A204.1 (cell line): ENCODE measurements at regions not wholly inside any gene's neighbourhood (a gene's known extent, or its start where the extent isn't known, plus 50 kb on each side); places are given as distances from the start of the nearest gene placed in this dataset.
"Not testable (repeated sequence)": the region's sequence is repeated elsewhere in the genome, so short reads cannot be mapped to it uniquely, and the experiment has no call there.

Experiments used
- FAIRE-seq: peaks from 2 replicates; lab custom pipeline; 2012; peaks lifted over from hg19 to GRCh38; lab: Jason Lieb, UNC

DNA sequence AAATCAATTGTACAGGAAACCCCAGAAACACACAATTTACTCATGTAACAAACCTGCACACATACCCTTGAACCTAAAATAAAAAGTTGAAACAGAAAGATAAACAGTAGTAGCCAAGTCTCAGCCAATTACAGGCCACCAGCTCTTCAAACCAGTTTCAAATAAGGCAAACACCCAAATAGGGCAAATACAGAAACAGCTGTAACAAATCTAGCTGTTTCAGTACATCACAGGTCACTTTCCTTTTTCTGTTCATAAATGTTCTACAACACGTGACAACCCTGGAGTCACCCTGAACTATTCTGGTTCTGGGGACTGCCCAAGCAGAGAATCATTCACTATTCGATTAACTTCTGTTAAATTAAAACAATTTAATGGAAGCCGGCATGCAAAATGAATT, 329.0 kb downstream of the GJA1 start:
- no peak for FAIRE-seq

DNA sequence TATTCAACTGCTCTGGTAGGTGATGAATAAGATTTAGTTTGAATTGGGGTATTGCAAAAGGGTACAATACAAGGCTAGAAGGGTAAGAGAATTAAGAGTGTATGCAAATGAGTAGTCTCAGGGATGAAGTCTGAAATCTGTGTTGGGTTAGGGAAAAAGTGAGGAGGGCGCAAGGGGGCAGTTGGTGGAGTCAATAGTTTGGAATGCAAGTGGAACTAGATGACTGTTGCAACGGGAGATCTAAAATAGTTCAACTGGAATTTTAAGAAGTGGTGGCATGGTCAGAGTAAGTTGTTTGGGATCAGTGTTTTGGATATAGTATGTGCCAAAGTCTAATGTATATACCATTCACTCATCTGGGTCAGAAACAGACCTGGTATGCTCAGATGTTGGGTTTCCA, 329.6 kb downstream of the GJA1 start:
- FAIRE-seq: no peak

DNA sequence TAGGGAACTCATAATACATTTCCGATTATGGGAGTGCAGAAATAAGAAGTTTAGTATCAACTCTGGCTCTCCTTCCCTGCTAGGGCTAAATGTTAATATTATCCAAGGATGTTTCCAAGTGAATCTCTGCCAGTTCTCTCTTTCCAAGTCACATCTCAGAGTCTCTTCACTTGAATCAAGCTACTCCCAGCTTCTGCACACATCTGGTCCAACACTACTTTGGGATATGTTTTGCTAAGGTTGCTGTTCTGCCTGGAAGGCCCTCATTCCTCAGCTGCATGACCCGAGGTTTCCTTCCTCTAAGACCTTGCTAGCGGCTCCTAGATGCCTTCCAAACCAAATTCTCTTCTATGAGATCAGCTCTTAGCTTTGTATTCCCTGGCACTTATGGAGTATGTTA, 331.8 kb downstream of the GJA1 start:
- no peak for FAIRE-seq

DNA sequence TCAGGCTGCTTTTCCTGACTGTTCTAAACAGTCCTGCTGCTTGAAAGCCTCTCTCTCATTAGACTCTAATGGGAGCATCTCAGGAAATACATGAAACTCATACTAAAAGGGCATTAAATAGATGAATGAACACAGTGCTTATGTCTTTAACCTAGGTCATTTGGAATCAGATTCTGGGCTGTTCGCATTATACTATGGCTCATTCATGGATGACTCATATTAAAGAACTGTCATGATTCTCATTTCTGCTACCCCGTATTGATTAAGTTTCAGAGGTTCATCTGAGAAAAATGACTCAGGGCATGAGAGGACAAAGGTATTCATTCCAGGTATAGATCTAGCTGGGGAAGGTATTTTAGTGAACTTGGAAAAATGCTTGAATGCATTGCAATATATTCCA, 335.5 kb downstream of the GJA1 start:
- no peak for FAIRE-seq

DNA sequence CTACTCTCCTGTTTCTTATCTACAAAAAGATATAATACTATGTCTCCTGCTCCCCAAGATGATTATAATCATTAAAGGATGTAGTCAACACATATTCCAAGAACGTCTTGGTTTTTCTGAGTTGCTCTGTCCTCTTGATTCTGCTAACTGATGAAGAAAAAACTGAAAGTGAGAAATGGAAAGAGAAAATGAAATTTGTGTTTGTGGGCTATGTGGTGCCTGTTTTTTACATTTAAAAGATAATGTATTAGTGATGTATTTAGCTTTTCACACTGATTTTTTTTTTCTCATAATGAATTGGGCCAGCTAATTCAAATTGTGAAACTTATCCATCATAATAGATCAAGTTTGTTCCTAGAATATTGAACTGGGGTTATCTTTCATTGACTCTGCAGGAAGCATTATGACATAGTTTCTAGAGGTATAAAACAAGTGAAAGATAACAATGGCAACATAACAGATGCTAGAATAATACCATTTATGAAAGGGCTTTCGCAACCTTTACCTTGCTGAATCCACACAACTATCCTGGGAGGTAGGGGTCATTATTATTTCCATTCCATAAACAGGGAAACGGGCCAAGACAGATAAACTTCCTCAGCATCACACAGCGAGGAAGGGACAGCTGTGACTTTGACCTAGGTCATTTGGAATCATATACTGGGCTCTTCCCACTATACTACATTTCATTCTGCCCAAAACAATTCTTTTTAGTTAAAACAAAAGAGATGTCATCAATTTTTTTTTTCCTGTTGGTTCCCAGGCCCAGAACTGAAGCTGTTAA, 336.7 kb downstream of the GJA1 start:
- no peak for FAIRE-seq

DNA sequence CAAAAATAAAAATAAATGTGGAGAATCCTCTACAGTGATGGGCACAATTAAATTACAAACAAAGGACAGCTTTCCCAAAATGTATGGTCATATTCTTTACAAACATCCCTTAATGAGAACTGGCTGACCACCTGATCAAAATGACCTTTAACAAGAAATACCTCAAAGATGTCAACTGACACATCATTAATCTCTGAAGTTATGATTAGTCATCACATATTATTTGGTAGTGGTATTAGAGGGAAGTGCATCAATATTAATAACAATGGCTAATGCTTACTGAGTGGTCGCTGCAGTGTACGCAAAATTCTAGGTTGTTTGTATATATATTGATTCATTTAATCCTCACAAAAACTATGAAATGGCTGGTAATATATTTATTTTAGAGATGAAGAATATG, 340.6 kb downstream of the GJA1 start:
- no peak for FAIRE-seq

DNA sequence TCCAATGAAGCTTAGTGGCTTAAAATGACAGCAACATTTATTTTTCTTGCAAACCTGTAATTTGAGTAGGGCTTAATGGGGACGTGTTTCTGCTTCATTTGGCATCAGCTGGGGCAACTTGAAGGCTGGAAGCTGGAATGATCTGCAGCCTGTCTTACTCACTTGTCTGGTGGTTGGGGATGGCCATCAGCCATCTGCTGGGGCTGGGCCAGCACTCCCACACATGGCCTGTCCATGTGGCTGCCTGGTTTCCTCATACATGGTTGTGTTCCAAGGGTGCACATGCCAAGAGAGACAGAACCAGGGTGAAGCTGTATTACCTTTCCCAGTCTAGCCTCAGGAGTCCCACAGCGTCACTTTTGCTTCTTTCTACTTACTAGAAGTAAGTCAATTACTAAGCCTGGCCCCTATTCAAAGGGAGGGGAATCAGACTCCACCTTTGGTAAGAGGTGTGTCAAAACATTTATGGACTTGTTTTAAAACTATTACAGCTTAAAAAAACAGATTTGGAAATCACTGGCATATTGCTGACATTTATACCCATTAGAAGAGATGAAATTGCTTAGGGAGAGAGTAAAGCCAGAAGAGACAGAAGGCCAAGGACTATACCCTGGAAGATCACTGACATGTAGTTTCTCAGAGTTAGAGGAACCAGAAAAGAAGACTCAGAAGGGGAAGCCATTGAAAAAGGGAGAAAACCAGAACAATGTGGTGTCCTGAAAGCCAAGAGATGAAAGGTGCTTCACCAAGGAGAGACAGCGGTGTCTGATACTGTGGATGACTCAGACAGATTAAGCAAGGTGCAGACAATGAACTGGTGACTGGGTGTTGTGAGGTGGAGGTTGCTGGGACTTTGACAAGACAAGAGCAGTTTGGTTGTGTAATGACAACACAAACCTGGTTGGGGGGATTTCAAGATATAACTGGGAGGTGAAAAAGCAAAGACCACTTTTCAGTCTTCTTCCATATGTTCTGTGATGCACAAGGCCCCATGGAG, 345.2 kb downstream of the GJA1 start:
- no peak for FAIRE-seq

DNA sequence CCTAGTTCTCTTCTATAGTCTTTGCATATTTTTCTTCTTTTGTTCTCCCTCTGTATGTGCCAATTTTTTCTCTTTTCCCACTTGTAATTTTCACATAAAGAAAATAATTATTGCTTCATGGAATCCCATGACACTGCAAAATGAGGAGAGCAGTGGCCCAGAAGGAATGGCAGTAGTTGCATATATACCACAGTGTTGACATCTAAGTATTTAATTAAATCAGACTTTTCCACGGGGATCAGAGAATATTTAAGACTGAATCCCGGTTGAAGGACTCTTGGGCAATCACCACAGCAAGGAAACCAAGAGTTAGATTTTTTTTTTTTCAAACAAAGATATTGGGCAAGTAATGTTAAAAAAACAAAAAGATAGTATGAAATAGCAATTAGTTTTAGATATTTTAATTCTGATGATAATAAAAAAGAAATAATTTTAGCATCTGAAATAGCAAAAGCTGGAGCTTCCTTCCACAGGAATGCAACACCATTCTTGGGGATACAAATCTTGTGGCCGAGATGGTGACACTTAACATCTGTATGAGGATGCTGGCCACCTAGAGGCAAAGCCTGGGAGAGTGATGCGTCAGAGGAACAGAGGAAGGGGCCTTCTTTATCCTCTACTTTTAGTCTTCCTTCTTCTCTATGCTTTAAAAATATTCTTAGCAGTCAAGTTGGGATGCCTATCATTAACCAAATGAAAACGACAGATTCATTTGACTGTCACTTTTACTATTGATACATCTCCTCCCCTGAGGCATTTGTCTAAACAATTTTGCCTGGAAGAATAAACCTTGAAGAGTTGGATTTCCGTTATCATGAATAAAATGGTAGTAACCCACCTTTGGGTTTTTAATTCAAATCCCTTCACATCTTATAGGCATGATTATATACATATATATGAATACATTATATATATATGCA, 356.2 kb downstream of the GJA1 start:
- no peak for FAIRE-seq

DNA sequence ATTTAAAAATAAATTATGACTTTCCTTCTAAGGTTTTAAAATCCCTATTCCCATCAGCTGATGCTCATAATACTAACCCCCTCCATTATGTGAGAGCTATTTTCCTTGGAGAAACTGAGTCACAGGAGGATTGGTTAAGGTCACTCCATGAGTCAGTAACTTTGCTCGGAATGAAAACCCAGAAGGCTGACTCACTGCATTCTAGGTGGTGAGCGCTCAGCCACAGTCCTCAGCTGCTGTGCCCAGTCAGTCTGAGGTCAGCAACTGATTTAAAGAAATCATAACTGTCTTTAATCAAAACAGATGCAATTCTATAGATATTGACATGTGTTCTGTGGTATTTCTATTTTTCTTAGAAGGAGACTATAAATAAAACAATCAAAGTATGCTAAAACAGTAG, 359.2 kb downstream of the GJA1 start:
- no peak for FAIRE-seq

DNA sequence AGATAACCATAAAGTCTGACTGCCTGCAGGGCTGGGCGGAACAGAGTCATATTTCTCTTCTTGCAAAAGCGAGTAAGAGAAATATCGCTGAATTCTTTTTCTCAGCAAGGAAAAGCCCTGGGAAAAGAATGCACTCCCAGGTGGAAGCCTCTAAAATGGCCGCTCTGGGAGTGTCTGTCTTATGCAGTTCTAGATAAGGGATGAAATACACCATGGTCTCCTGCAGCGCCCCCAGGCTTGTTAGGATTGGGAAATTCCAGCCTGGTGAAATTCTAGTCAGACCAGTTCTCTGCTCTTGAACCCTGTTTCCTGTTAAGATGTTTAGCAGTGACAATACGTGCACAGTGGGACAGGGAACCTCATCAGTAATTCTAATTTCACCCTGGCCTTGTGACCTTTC, 362.2 kb downstream of the GJA1 start:
- not testable (repeated sequence) for FAIRE-seq

DNA sequence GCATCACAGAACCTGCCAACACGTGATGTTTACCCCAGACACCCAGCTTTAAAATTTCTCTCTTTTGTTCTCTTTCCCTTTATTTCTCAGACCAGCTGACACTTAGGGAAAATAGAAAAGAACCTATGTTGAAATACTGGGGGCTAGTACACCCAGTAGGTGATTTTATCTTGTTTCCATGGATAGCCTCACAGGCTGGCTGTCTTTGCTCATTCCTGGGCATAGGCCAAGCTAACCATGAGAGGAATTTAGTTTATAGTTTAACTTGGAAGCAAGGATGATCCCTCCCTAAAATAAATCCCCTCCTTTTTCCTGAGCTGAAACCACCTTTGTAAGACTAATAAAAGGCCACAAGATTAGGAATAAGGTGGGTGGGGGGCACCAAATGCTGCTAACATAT, 362.7 kb downstream of the GJA1 start:
- not testable (repeated sequence) for FAIRE-seq

DNA sequence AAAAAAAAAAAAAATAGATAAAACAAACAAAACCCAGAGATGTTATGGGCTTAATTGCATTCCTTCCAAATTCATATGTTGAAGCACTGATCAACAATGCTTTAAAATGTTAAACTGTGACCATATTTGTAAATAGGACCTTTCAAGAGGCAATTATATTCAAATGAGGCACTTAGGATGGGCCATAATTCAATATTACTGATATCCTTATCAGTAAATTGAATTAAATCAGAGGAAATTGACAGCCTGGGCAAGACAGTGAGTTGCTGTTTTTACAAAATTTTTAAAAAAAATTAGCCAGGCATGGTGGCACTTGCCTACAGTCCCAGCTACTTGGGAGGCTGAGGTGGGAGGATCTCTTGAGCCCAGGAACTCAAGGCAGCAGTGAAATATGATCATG, 364.1 kb downstream of the GJA1 start:
- no peak for FAIRE-seq

DNA sequence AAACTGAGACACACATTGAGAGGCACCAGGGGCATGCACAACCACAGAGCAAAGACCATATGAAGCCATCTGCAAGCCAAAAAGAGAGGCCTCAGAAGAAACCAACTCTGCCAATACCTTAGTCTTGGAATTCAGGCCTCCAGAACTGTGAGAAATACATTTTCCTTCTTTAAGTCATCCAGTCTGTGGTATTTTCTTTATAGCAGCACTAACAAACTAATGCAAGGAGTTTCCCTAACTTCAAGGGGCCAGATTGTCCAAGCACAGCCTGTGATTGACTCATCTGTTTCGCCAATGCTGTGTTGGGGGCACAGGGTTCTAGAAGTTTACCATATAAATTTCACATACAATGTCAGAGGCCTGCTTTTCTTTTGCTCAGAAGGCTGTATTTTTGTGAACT, 364.6 kb downstream of the GJA1 start:
- FAIRE-seq: no peak

DNA sequence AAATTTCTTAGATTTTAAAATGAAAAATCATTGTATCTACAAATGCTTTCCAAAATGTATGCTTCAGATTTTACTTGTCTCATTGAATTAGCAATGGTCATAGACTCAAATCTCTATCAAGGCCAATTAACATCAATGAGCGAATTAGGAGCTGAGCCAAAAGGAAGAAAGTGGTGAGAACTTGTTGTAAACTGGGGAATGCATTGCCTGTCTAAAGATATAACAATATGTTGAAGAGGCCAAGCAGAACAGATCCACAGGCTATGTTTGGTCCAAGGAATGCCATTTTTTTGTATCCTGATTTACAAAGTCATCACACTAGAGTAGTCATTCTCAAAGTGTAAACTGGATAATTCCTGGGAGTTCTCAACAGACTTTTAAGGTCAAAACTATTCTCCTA, 370.7 kb downstream of the GJA1 start:
- FAIRE-seq: no peak

DNA sequence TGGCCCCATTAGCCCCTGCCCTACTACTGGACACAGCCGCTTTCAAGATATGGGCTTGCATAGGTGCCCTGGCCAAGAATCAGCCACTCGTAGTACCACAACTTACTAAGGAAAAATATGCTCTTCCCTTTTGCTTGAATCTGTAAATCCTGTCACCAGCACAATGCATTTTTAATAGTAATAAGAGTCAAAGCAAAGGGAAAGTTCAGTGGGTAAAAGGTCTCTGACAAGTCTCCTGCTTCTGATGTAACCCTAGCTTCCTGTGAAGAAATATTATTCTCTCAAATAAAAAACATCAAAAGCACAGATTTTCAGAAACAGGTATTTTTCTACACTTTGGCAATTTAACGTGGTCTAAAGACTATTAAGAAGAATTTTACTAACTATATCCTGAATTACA, 373.8 kb downstream of the GJA1 start:
- FAIRE-seq: no peak

DNA sequence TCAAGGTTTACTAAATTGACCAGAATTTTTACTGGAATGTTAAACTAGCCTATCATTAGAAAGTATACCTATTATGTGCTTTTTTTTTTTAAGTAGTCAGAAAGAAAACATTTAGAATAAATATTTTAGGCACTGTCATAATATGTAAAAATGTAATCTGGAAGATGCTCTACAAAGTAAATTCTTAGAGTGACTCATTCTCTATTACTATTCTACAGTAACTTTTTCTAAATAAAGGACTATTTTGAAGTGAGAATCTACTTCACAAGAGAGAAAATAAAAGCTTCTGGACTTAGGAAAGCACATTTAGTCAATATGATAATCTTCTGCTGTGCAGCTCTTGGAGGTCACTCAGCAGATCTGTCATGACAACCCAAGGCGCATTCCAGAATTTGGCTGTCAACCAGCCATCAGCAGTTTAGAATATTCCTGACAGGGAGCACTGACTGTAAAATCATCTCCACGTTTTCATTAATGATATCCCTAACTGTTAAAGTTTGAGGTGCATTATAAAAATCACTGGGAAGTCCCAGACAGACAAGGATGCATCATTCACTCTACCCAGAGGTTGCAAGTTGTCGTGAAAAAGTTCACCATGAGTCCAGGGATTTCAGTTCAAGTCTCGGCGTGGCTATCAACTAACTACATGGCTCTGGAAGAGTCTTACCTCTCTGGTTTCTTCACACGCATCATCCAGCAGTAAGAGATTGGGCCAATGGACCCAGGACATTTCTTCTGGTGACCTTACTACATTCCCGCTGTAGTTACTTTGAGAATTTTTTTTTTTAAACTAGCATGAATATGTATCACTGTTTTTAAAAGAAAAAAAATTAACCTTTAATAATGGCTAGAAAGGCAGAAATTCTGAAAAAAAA, 374.9 kb downstream of the GJA1 start:
- no peak for FAIRE-seq

DNA sequence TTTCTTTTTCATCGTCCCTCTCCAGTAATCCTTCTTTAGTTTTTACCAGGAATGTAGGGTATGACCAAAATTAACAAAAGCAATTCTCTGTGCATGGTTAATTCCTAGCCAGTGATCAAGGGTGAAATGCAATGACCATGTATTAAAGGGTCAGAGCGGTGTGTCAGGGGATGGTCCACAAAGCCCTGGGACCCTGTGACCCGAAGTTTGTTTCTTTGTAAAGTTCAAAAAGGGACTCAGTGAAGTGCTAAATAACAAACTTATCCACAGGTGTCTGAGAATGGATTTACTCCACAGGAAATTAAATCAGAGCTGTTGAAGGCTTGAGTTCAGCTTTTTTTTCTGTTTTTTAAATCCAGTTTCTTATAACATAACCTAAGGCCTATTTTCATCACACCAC, 375.7 kb downstream of the GJA1 start:
- FAIRE-seq: no peak

DNA sequence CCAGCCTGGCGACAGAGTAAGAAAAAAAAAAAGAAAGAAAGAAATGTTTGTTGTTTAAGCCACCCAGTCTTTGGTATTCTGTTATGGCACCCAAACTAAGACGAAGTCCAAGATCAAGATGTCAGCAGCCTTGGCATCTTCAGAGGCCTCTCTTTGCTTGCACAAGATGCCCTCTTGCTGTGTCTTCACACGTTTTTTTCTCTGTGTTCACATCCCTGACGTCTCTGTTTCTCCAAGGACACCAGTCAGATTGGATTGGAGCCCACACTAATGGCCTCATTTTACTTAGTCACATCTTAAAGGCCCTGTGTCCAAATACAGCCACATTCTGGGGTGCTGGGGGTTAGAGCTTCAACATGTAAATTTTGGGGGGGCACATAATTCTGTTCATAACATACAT, 380.9 kb downstream of the GJA1 start:
- no peak for FAIRE-seq

DNA sequence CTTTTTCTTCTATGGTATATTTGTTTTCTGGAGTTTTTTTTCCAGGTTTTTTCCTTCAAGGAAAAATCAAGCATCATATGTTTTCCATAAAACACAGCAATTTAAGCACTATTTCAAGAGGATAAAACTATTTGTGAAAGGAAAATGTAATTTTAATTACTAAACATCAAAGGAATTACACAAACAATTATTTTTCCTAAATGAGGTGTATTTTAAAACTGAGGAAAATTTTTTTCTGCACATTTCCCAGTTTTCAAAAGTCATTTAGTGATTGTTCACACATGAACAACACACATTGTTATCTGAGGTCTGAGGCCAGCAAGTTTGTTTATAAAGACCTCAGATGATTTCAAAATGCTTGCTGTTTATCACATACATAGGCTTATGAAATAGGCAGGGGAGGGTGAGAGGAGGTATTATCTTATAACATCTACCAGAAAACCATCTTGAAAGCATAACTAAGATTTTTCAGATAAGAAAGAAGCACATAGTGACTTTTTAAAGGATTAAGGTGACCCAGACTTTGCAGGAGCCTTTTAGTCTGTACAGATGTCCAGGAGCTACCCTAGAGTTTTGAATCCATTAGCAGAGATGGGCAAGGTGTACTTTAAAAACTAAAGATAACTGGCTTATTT, 381.6 kb downstream of the GJA1 start:
- FAIRE-seq: no peak

DNA sequence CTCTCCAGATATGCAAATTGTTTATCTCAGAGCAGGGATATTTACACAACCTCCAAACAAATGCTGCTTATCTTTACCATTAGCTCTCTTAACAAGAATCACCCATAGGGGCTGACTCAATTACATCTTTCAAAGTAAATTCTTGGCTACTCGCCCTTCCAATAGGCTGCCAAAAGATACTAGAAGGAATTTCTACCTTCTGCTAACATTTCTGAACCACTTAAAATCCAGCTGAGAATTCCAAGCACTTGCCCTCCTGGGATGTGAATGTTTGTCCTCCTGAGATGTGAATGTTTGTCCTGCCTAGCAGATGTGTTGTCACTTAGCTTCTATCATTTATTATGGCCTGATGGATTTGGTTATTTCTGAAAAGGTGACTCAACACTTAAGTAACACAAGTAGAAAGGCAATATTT, 388.0 kb downstream of the GJA1 start:
- no peak for FAIRE-seq
